Neural progenitor cell (in vitro differentiated cells): ENCODE measurements at regions not wholly inside any gene's neighbourhood (a gene's known extent, or its start where the extent isn't known, plus 50 kb on each side); places are given as distances from the start of the nearest gene placed in this dataset.

ENCODE experiments used
- EZH2 ChIP-seq: fragments of 200-600 bp; sonication (generic); IDR thresholded peaks from 2 replicates; pipeline ENCODE4 v1.6.1; 2017; ENCODE audit warnings: antibody characterized with exemption, mild to moderate bottlenecking, moderate library complexity
- EZH2phosphoT487 ChIP-seq: fragments of 200-600 bp; sonication (generic); IDR thresholded peaks from 2 replicates; pipeline ENCODE4 v1.6.1; 2017; ENCODE audit warnings: antibody characterized with exemption
- TF ChIP-seq, protein P1 (sequence below): fragments of 200-600 bp; sonication (generic); IDR thresholded peaks from 2 replicates; pipeline ENCODE4 v1.5.1; 2017; ENCODE audit warnings: antibody characterized with exemption, mild to moderate bottlenecking

DNA sequence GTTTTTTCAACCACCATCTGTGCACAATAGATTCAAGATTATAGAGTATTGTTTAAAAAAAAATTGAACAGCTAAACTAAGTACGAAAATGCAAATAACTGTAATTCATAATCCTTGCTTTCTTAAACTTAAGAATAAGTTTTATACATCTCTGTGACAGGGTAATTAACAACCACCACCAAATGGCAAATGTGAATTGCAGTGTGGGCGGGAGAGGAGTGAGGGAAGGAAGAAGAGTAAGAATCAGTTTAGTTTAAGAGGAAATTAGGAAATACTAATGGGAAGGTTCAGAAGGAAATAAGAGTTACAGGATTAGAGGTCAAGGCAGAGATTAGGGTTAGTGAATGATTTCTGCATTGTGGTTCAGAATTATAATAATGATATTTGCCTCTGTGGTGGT is 430.9 kb downstream of the SPRY1 start:
- TF ChIP-seq EZH2: no peak
- TF ChIP-seq, protein P1, sequence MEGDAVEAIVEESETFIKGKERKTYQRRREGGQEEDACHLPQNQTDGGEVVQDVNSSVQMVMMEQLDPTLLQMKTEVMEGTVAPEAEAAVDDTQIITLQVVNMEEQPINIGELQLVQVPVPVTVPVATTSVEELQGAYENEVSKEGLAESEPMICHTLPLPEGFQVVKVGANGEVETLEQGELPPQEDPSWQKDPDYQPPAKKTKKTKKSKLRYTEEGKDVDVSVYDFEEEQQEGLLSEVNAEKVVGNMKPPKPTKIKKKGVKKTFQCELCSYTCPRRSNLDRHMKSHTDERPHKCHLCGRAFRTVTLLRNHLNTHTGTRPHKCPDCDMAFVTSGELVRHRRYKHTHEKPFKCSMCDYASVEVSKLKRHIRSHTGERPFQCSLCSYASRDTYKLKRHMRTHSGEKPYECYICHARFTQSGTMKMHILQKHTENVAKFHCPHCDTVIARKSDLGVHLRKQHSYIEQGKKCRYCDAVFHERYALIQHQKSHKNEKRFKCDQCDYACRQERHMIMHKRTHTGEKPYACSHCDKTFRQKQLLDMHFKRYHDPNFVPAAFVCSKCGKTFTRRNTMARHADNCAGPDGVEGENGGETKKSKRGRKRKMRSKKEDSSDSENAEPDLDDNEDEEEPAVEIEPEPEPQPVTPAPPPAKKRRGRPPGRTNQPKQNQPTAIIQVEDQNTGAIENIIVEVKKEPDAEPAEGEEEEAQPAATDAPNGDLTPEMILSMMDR: no peak
- TF ChIP-seq EZH2phosphoT487: no peak
